ENCODE measurements at regions not wholly inside any gene's neighbourhood (a gene's known extent, or its start where the extent isn't known, plus 50 kb on each side); places are given as distances from the start of the nearest gene placed in this dataset.

GRCh38 chr7:84393786-84394185 is 199.2 kb upstream of the SEMA3A start:
- no peak for DNase-seq
- Histone ChIP-seq H3K36me3 (no peaks in the 10 kb centered on the region), H3K27me3 (no peaks in the 10 kb centered on the region), H3K9me3 (no peaks in the 10 kb centered on the region), H3K4me1 (no peaks in the 10 kb centered on the region), H3K4me3 (replicated peaks in 1 of 3) (no peak overlapping the region), H3K27ac (no peak overlapping the region)
- TF ChIP-seq POLR2A (IDR thresholded peaks at IDR 0.05), result no peak
- no peak for TF ChIP-seq CTCF (IDR thresholded peaks at IDR 0.05)
- intact Hi-C loops (cut with DNase I), result no loop called here

- no peaks in the 10 kb centered on the region for H3K27me3 ChIP-seq
- H3K9me3 ChIP-seq, result no peaks in the 10 kb centered on the region
- no peak for TF ChIP-seq CTCF (IDR thresholded peaks at IDR 0.05)
- no peak for TF ChIP-seq POLR2A (IDR thresholded peaks at IDR 0.05)
- H3K27ac ChIP-seq, result no peak overlapping the region
- no peak overlapping the region for H3K4me3 ChIP-seq (replicated peaks in 1 of 3)
- DNase-seq, result no peak
- no peaks in the 10 kb centered on the region for H3K36me3 ChIP-seq
- 72 to 77% methylated on average over 3 of the region's 3 CpGs for WGBS, 2 donors
- intact Hi-C loops (cut with DNase I), result no loop called here
- no peaks in the 10 kb centered on the region for H3K4me1 ChIP-seq
Measured at GRCh38 chr7:84390845-84391244, 196.3 kb upstream of the SEMA3A start.

GRCh38 chr7:84389242-84389641 is 194.7 kb upstream of the SEMA3A start:
- Histone ChIP-seq H3K4me1 (no peaks in the 10 kb centered on the region), H3K27ac (no peak overlapping the region), H3K36me3 (no peaks in the 10 kb centered on the region), H3K9me3 (no peaks in the 10 kb centered on the region), H3K4me3 (replicated peaks in 1 of 3) (no peak overlapping the region), H3K27me3 (no peaks in the 10 kb centered on the region)
- intact Hi-C loops (cut with DNase I), result no loop called here
- 81 to 83% methylated on average over 4 of the region's 4 CpGs for WGBS, 2 donors
- no peak for DNase-seq
- TF ChIP-seq POLR2A (IDR thresholded peaks at IDR 0.05), result no peak
- TF ChIP-seq CTCF (IDR thresholded peaks at IDR 0.05), result no peak

GRCh38 chr7:84387595-84387994 is 193.0 kb upstream of the SEMA3A start:
- 85 to 90% methylated on average over 1 of the region's 1 CpG for WGBS, 2 donors
- H3K9me3 ChIP-seq, result no peaks in the 10 kb centered on the region

GRCh38 chr7:84384417-84384816 is 189.8 kb upstream of the SEMA3A start:
- H3K27me3 ChIP-seq, result no peaks in the 10 kb centered on the region
- no peak overlapping the region for H3K4me3 ChIP-seq (replicated peaks in 1 of 3)
- DNase-seq, result no peak
- intact Hi-C loops (cut with DNase I), result no loop called here
- no peaks in the 10 kb centered on the region for H3K36me3 ChIP-seq
- H3K4me1 ChIP-seq, result no peaks in the 10 kb centered on the region
- TF ChIP-seq CTCF (IDR thresholded peaks at IDR 0.05), result no peak
- TF ChIP-seq POLR2A (IDR thresholded peaks at IDR 0.05), result no peak
- H3K9me3 ChIP-seq, result no peaks in the 10 kb centered on the region
- 82 to 98% methylated on average over 1 of the region's 1 CpG for WGBS, 2 donors
- no peak overlapping the region for H3K27ac ChIP-seq

More at GRCh38 chr7:84387595-84387994, 193.0 kb upstream of the SEMA3A start:
- no peak overlapping the region for H3K27ac ChIP-seq
- no peaks in the 10 kb centered on the region for H3K4me1 ChIP-seq
- intact Hi-C loops (cut with DNase I), result no loop called here
- no peaks in the 10 kb centered on the region for H3K27me3 ChIP-seq
- DNase-seq, result no peak
- H3K36me3 ChIP-seq, result no peaks in the 10 kb centered on the region
- H3K4me3 ChIP-seq (replicated peaks in 1 of 3), result no peak overlapping the region
- no peak for TF ChIP-seq POLR2A (IDR thresholded peaks at IDR 0.05)
- no peak for TF ChIP-seq CTCF (IDR thresholded peaks at IDR 0.05)

All from thyroid gland (tissue), 4 donors.